K562 (cell line): ENCODE measurements at regions not wholly inside any gene's neighbourhood (a gene's known extent, or its start where the extent isn't known, plus 50 kb on each side); places are given as distances from the start of the nearest gene placed in this dataset.
A peak's percentile ranks its signal among the peaks of the same experiment; 100 is the strongest.

Experiments
- CBFA2T3 ChIP-seq: fragments of 450-650 bp; IDR thresholded peaks from 2 replicates; pipeline ENCODE4 v1.6.1; 2017
- ETV1 ChIP-seq: fragments of 450-650 bp; conservative IDR thresholded peaks from 2 replicates; pipeline ENCODE4 v1.6.1; 2016; ENCODE audit warnings: missing genetic modification characterization, control low read depth, low read depth, missing compliant biosample characterization
- FOXO4 ChIP-seq: fragments of 450-650 bp; formaldehyde crosslinking; IDR thresholded peaks from 2 replicates; pipeline ENCODE4 v1.4.0; 2020; ENCODE audit warnings: mild to moderate bottlenecking, moderate library complexity
- GTF2B ChIP-seq: IDR thresholded peaks from 2 replicates; pipeline ENCODE4 v1.6.1; 2011; ENCODE audit not compliant: insufficient read length; ENCODE audit errors: extremely low read depth
- HCFC1 ChIP-seq: IDR thresholded peaks from 2 replicates; pipeline ENCODE4 v1.6.1; 2012; ENCODE audit warnings: low read depth, low read length, improper control_type of control experiment
- LCOR ChIP-seq: sonication (generic); formaldehyde crosslinking; IDR thresholded peaks from 2 replicates; pipeline ENCODE4 v1.8.0; 2022; ENCODE audit warnings: mild to moderate bottlenecking, missing genetic modification reagents
- MAZ ChIP-seq, 2 experiments: fragments of 450-650 bp in 1 of 2; sonication (generic) in 1 of 2; formaldehyde crosslinking; IDR thresholded peaks in 1 of 2; conservative IDR thresholded peaks in 1 of 2; 2 replicates each; pipeline versions ENCODE4 v1.4.0 to v1.5.0; 2020; ENCODE audit warnings: mild to moderate bottlenecking in 1 of 2, missing genetic modification reagents in 1 of 2
- MLX ChIP-seq, 2 experiments: fragments of 450-650 bp in 1 of 2; sonication (generic) in 1 of 2; formaldehyde crosslinking; conservative IDR thresholded peaks; 2 replicates each; pipeline versions ENCODE4 v1.4.0 to v1.8.1; 2020 to 2022; ENCODE audit warnings: mild to moderate bottlenecking in 1 of 2, missing genetic modification reagents in 1 of 2
- NFIC ChIP-seq: fragments of 450-650 bp; IDR thresholded peaks from 2 replicates; pipeline ENCODE4 v1.6.1; 2017; ENCODE audit warnings: mild to moderate bottlenecking, inconsistent platforms
- POLR2A ChIP-seq: fragments of 450-650 bp; conservative IDR thresholded peaks from 2 replicates; pipeline ENCODE4 v1.6.1; 2016
- RBBP5 ChIP-seq: fragments of 200-600 bp; sonication (generic); IDR thresholded peaks from 2 replicates; pipeline ENCODE4 v1.6.1; 2012; ENCODE audit warnings: borderline replicate concordance, mild to moderate bottlenecking, low read length, control low read depth, inconsistent platforms; ENCODE audit not compliant: insufficient read depth, poor library complexity, severe bottlenecking
- SMARCA5 ChIP-seq: fragments of 450-650 bp; IDR thresholded peaks from 2 replicates; pipeline ENCODE4 v1.6.1; 2016
- STAT5A ChIP-seq: IDR thresholded peaks from 2 replicates; pipeline ENCODE4 v1.6.1; 2012; ENCODE audit warnings: low read length, inconsistent platforms, borderline replicate concordance
- TSHZ1 ChIP-seq: fragments of 250-450 bp; sonication (Bioruptor Pico); IDR thresholded peaks from 2 replicates; pipeline ENCODE4 v1.4.0; 2020; ENCODE audit warnings: mild to moderate bottlenecking, moderate library complexity
- VEZF1 ChIP-seq: fragments of 200-800 bp; sonication (Bioruptor generic); IDR thresholded peaks from 2 replicates; pipeline ENCODE4 v1.6.1; 2017; ENCODE audit warnings: missing genetic modification characterization, missing compliant biosample characterization
- ZNF347 ChIP-seq: fragments of 450-650 bp; formaldehyde crosslinking; IDR thresholded peaks from 2 replicates; pipeline ENCODE4 v1.4.0; 2020; ENCODE audit warnings: low read depth, mild to moderate bottlenecking, moderate library complexity
- ZNF695 ChIP-seq: fragments of 450-650 bp; formaldehyde crosslinking; IDR thresholded peaks from 2 replicates; pipeline ENCODE4 v1.4.0; 2020; ENCODE audit warnings: mild to moderate bottlenecking, moderate library complexity
- ZNF79 ChIP-seq: fragments of 250-450 bp; sonication (Bioruptor Pico); IDR thresholded peaks from 2 replicates; pipeline ENCODE4 v1.4.0; 2020; ENCODE audit warnings: low read depth, mild to moderate bottlenecking, moderate library complexity

GRCh38 chr4:123599920-123600810 is 203.6 kb downstream of the SPRY1 start (continued):
- TF ChIP-seq RBBP5 (no peak), ETV1 (peak; percentile 95), GTF2B (no peak), ZNF79 (CRISPR knock-in tag) (no peak), MLX (CRISPR knock-in tag; conservative IDR thresholded peaks at IDR 0.05) (no peak), HCFC1 (no peak), CBFA2T3 (peak; percentile 88), ZNF347 (CRISPR knock-in tag) (no peak), FOXO4 (CRISPR knock-in tag) (no peak), POLR2A (peak; percentile 62; the same call in 1 of the 2 replicates), STAT5A (peak; percentile 71), ZNF695 (no peak), NFIC (peak; percentile 96), VEZF1 (CRISPR knock-in tag) (peak; percentile 39; the same call in 1 of the 2 replicates), MAZ (CRISPR knock-in tag; conservative IDR thresholded peaks at IDR 0.05 in 1 of 2, IDR thresholded peaks at IDR 0.05 in 1 of 2) (peak; percentile 37 to 43; a peak in 1 of 4 replicates), TSHZ1 (CRISPR knock-in tag) (no peak), SMARCA5 (no peak), LCOR (peak; percentile 45; the same call in 1 of the 2 replicates)
- TF ChIP-seq, all 486 proteins: peak for 90
